GM21529 (cell line): ENCODE measurements at regions not wholly inside any gene's neighbourhood (a gene's known extent, or its start where the extent isn't known, plus 50 kb on each side); places are given as distances from the start of the nearest gene placed in this dataset.
"Not testable (repeated sequence)": the region's sequence is repeated elsewhere in the genome, so short reads cannot be mapped to it uniquely, and the experiment has no call there.

Source experiments
- ATAC-seq: cut with Tn5 transposase; IDR thresholded peaks from one replicate; pipeline ENCODE4 v1.9.1; 2021; ENCODE audit not compliant: unreplicated experiment

DNA sequence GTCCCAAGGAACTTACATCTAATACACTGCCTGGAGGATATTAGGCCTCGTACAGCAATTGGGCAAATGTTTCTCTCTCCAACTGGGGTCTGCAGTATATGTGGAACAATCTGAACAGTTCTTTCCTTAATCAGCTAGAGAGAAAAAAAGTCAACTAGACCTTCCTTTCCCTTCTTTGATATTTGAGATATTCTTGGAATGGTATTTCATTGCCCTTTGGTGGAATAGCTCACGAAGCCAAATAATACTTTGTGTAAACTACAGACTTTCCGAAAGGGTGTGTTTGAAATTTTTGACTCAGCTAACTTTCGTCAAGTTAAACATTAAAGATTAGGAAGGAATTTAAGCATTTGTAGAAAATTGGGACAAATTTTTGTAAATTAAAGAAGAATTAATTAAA lies 425.6 kb downstream of the RWDD3 start:
- ATAC-seq = no peak

DNA sequence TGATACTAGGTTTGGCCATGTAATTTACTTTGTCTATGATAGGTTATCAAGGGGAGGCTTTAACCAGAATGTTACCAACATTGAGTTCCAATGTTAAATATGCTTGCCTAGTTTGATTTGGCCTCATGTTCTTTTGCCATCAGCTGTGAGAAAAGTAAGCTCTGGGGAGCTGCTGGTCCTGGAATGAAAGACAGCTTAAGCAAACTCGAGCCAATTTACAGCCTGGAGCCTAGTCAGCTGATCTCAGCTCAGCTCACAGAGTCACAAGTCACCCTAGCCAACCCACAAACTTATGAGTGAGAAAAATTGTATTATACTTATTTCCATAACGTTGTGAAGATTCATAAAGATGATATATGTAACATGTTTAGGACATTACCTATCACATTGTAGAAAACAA lies 426.7 kb downstream of the RWDD3 start:
- ATAC-seq = no peak

DNA sequence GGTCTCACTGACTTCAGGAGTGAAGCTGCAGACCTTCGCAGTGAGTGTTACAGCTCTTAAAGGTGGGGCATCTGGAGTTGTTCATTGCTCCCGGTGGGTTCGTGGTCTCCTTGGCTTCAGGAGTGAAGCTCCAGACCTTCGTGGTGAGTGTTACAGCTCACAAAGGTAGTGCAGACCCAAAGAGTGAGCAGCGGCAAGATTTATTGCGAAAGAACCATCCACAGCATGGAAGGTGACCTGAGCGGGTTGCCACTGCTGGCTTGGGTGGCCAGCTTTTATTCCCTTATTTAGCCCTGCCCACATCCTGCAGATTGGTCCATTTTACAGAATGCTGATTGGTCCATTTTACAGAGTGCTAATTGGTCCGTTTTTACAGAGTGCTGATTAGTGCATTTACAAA lies 429.5 kb downstream of the RWDD3 start:
- ATAC-seq = not testable (repeated sequence)

DNA sequence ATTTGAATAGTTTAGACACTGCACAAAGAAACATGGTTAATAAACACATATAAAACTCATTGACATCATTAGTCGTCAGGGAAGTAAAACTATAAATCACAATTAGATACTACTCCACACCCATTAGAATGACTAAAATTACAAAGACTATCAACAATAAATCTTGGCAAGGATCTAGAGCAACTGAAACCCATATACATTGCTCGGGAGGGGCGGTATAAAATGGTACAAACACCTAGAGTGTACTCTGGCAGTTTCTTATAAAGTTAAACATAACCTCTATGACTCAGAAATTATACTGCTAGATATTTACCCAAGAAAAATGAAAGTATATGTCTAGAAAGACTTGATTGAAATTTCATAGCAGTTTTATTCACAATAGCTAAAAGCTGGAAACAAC lies 434.2 kb downstream of the RWDD3 start:
- ATAC-seq = no peak

DNA sequence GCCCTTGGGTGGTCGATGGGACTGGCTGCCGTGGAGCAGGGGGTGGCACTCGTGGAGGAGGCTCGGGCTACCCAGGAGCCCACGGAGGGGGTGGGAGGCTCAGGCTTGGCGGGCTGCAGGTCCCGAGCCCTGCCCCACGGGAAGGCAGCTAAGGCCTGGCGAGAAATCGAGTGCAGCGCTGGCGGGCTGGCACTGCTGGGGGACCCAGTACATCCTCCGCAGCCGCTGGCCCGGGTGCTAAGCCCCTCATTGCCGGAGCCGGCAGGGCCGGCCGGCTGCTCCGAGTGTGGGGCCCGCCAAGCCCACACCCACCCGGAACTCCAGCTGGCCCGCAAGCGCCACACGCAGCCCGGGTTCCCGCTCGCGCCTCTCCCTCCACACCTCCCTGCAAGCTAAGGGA lies 435.6 kb downstream of the RWDD3 start:
- not testable (repeated sequence) for ATAC-seq

DNA sequence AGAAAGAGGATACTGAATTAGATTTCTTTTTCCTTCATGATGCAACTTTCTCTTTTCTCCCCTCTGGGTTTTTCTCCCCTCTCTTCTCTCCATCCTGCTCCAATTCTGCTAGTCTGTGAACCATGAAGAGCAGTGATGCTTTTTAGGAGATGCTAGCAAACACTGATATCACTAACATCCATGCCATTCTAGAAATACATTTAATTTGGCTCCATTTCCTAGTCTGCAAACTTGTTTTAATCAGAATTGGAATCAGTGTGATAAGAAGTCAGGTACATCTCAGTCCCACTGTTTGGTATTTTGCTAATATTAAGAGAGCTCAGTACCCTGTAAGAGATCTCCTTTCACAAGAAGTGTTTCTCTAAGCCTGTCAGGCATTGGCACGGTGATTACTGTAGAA lies 437.1 kb downstream of the RWDD3 start:
- ATAC-seq = no peak

DNA sequence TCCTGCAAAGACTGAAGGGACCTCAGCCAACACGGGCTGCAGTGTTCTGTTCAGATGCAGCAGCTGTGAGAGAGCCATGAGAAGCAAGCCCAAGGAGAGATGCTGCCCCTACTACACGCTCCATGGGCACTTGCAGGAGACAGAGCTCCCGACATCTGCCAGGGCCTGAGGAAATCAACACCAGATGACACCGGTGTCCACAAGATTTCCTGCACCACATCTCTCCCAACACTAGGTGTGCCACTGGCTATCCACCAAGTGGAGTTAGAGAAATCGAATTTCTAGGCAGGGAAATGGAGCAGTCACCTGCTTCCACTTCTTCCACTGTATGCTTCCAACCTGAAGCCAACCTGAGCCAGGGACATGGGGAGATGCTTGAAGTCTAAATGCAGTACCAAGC lies 445.3 kb downstream of the RWDD3 start:
- ATAC-seq = no peak

DNA sequence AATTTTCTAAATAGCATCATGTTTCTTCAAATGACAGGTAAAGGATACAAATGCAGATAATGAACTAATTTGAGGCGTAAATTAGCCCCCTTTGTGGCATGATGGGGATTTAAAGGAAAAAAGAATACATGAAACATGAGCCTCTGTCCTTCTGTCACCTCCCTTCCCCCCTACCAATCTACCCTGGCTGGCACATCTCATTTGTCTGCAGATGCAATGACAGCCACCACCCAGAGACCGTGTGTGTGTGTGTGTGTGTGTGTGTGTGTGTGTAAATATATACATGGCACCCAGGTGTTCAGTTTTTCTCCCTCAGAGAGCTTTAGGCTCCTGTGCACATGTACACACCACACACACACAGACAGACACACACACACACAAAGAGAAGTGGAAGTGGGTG lies 451.1 kb downstream of the RWDD3 start:
- no peak for ATAC-seq

DNA sequence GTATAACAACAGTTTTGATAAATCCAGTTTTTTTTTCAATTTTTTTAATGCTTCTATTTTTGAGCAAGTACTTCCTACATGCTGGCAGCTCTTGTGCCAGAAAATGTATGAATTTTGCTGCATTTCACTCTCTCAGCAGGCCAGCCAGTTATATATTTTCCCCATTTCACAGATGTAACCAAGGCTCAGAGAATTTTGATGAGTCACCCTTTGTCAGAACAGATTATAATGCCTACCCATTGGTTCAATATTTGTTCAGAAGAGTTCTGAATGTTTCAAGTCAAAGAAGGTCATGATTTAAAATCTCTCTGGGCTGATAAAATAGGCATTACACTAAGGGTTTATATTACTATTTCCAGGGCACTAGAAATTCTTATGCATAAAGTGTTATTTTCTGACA lies 452.2 kb downstream of the RWDD3 start:
- no peak for ATAC-seq

DNA sequence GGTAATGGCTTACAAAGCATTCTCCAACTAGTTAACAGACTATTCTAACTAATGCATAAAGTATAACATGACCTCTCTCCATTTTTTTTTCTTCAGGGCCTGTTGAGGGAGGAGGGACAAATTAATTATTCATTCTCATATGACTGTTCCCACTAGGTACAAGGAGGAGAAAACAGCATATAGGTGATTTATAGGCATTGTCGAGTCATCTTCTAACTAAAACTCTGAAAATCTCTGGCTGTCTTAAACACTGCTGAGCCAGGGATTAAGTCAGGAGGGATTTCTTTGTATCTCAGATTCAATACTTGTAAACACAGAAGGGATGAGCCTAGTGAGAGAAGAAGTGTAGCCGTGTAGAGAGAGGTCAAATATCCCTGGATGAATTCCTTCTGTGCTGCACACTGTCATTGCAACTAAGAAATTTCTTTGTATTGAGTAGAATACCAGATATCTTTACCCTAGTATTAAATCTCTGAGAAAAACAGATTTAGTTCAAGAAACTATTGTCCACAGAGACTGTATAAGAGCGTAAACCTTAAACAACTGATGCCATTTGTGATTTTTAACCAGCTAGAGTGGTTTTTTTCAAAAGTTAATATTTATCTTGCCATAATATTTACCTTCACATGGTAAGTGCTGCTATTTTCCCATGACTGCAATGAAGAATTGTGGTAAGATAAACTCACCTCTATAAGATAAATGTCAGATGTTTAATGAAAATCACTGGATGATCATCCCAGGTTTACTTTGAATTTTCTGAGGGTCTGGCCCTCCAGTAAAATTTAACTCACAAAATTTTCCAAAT lies 465.3 kb downstream of the RWDD3 start:
- ATAC-seq = no peak

DNA sequence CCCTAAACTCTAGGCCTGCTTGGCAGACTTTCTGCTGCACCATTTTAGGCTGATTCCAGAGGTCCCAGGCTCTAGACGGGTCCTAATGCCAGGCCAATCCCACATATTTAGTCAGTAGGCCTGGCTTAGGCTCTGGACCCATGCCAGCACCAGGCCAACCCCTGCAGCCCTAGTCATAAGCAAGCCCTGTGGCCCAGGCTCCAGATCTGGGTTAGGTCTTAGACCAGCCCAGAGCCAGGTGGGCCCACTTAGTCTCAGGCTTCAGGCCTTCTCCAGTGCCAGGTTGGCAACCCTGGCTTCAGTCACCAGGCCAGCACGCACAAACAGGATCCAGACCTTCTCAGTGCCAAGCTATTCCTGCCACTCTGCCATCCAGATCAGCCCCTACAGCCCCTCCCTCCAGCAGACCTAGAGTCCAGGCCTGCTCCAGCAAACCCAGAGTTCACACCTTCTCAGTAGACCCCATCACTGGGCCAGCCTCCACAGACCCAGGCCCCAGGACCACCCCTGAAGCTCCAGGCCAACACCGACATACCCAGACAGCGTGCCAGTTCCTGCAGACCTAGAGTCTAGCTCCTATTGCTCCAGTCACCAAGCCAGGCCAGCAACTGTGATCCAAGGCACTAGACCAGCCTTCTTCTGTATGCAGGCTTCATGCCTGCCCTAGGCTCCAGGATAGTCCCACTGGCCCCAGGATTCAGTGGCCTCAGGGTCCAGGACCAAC lies 467.6 kb downstream of the RWDD3 start:
- no peak for ATAC-seq

DNA sequence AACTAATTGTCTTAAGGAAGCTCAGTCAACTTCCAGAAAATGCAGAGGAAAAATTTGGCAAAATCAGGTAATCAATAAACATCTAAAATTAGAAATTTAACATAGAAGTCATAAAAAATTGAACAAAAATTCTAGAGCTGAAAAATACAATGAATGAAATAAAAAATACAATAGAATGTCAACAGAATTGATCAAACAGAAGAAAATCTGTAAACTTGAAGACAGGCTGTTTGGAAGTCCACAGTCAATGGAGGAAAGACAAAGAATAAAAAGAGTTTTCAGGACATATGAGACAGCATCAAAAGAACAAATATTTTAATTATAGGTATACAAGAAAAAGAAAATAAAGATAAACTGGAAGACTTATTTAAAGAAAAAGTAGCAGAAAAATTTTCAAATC lies 469.0 kb downstream of the RWDD3 start:
- ATAC-seq = no peak

DNA sequence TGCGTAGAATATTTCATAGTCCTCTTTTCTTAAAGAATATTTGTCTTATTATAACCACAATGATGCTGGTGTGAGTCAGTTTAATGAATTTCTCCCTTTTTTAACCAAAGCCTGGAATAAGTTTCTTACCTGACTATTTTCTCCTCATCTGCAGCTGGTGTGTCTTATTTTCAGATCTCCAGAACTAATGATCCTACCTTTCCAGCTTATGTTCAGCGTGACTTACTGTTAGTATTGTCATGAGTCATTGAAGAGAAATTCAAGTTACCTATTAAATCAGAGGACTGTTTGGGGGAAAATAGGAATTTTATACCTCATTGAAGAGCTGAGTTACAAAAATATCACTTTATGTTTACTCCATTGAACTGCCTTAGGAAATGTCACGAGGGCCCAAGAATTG lies 482.1 kb downstream of the RWDD3 start:
- no peak for ATAC-seq

DNA sequence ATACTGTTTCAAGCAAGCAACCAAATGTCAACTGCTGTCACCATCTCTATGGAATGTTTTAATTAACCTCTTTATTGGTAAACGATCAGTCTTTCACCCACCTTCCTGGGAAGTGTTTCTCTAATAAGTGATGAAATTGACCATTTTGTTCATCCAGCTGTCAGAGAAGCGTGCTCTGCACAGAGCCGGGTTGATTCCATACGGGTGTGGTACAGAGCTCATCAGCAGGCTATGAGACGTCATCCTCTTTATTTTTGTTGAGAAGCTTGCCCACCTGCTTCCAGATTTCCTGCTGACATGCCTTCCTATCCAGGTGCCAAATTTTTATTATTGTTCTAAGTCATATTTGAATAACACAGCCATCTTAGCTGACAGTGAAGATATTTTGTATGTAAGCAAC lies 482.5 kb downstream of the RWDD3 start:
- ATAC-seq = no peak

DNA sequence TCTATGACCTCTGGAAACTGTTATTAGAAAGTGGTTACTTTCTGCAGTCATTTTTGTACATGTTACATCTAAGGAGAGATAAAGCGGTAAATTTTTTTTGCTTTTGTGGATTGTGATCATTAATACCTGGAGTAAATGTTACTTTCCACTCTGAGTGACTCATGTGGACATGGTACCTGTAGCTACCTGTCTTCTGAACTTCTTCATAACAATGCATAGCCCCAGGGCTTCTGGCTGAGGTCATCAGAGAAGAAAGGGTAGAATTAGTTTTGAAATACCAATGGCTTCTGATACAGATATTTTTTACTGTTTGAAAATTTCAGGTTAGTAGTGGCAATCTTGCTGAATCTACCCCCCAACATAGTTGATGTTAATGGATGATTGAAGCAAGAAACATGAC lies 489.3 kb downstream of the RWDD3 start:
- no peak for ATAC-seq

DNA sequence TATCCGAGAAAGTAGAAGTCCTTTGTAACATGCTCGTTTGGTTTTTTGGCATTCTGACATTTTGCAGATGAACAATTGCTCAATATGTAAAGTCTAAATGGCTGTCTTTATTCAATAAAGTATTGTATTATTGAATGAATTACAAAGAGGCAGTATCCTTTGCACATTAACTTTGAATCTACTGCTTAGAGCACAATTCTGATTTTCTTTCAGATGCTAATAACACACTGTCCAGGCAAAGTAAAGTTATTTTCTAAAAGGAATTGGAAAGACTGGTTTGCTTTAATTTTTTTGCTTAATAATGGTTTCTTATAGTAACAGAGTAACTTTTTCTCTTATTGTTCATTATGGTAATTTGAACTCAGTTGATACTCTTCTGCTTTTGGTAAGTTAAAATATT lies 494.8 kb downstream of the RWDD3 start:
- ATAC-seq = no peak

DNA sequence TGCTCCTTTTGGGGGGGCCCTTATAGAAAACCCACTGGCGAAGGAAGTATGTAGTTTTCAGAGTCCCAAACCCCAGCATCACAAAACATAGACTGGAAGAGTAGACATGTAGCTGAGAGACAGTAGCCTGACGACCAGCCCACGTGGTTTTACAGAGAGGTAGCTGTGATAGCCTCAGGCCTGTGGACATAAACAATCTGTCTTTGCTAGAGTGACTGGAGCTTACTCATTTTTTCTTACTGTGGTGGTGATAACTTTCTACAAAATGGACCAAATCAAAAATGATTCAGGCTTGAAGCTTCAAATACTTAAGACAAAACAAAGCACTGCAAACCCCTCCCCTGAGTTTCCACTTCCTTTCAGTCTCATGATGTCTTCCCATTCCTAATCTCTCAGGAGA lies 497.0 kb downstream of the RWDD3 start:
- ATAC-seq = no peak

DNA sequence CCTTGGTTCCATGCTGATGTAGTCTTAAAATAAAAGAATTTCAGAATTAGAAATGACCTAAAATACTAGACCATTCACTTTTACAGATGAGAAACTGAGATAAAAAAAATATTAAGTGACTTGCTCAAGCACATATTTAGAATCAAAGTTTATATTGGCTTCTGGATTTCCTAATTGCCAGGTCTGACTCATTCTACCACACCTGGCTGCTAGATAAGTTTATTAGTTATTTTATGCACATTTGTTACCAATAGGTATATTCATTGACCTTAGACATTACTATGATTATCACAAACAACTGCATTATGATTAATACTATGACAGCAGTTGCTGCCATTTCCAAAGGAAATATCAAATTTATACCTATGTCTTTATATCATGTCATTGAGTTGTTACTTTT lies 497.5 kb downstream of the RWDD3 start:
- ATAC-seq = no peak

DNA sequence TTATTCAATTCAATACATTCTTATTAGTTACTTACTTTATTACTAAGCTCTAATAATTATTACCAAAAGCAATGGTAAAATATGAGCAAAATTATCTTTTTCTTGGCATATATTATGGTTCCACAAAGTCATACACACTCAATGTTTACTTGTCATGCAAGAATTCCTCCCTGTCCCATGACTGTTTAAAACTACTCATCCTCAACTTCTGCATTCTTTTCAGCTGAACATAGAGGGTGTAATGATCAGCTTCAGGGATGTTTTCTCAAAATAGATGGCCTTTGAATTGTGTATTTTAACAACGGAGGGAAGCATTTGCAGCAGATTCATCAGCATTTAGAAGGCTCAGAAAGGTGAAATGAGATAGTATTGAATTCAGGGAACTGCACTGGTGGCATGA lies 499.0 kb downstream of the RWDD3 start:
- ATAC-seq = no peak

DNA sequence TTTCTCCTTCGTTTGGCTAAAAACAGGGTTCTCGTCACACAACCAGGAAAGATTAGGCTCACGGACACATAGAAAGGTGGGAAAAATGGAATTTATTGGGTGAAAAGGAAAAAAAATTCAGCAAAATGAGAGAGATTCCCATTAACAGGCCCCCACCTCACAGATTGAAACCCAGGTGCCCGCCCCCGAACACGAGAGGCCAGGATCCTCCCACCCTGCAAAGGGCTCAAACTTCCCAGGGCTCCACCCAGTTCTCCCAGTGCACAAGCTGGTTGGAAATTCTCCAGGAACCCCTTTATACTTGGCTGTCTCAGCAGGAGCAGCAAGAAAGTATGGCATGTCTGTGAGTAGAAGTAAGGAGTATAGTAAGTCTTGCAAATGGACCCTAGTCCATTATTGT lies 499.7 kb downstream of the RWDD3 start:
- ATAC-seq = no peak

DNA sequence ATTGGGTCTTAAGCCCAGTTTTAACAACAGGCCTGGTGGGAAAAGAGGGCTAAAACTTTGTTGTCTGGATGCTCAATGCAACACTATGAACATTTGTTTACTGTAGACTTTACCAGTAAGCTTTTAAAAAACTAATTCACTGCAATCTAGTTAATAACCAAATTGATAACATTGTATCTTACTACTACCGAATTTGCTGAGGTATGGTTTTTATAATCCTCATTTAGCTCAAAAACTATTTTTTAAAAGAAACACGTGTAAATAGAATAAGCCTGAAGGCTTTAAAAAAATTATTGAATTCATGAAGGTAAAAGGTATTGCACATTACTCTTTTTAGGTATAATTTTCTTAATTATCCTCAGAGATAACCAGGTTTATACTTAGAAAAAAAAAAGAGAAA lies 500.6 kb downstream of the RWDD3 start:
- ATAC-seq = no peak

DNA sequence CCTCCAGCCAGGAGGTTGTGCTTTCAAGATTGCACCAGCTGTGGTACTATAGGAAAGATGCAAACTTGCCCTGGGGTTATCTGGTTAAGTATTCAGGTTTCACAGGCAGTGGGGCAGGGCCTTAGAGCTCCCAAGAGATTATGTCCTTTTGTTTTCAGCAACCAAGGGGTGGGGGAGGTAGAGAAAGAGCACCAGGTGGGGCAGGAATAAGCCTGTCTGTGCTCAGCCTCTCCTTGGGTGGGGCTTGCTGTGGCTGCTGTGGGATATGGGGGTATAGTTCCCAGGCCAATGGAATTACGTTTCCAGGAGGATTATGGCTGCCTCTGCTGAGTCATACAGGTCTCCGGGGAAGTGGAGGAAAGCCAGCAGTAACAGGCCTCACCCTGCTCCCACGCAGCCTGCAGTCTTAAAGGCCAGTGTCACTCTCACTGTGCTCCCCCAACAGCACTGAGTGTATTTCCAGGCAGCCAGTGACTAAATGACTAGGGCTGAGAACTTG lies 508.6 kb downstream of the RWDD3 start:
- ATAC-seq = peak; percentile 69

DNA sequence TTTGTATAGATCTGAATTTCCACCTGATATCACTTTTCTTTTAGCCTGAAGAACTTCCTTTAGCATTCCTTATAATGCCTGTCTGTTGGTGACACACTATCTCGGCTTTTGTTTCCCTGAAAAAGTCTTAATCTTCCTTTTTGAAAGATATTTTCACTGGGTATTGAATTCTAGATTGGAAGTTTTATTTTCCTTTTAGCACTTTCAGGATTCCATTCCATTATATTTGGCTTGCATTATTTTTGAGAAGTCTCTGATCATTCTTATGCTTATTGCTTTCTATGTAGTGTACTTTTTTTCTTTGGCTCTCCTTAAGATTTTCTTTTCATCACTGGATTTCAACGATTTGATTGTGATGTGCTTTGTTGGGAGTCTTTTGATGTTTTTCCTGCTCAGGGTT lies 510.7 kb downstream of the RWDD3 start:
- no peak for ATAC-seq
